WTC11 (cell line): ENCODE measurements at regions not wholly inside any gene's neighbourhood (a gene's known extent, or its start where the extent isn't known, plus 50 kb on each side); places are given as distances from the start of the nearest gene placed in this dataset.

Source experiments
- AR ChIP-seq: fragments of 250-450 bp; sonication (Bioruptor Pico); IDR thresholded peaks from 2 replicates; pipeline ENCODE4 v1.9.0; 2021; ENCODE audit warnings: mild to moderate bottlenecking
- ATF1 ChIP-seq: sonication (generic); formaldehyde crosslinking; IDR thresholded peaks from 2 replicates; pipeline ENCODE4 v1.8.1; 2023; ENCODE audit warnings: mild to moderate bottlenecking, moderate library complexity, missing genetic modification reagents
- ATF6 ChIP-seq: sonication (generic); formaldehyde crosslinking; IDR thresholded peaks from 2 replicates; pipeline ENCODE4 v1.8.1; 2023; ENCODE audit warnings: mild to moderate bottlenecking, missing genetic modification reagents
- NR3C1 ChIP-seq: sonication (generic); formaldehyde crosslinking; conservative IDR thresholded peaks from 2 replicates; pipeline ENCODE4 v1.8.1; 2023; ENCODE audit warnings: low read depth, mild to moderate bottlenecking, missing genetic modification reagents
- TCF7 ChIP-seq: sonication (generic); formaldehyde crosslinking; IDR thresholded peaks from 2 replicates; pipeline ENCODE4 v1.8.0; 2022; ENCODE audit warnings: mild to moderate bottlenecking, low read depth, missing genetic modification reagents, moderate library complexity
- TEAD4 ChIP-seq: sonication (generic); formaldehyde crosslinking; IDR thresholded peaks from 2 replicates; pipeline ENCODE4 v1.8.0; 2022; ENCODE audit warnings: mild to moderate bottlenecking, missing genetic modification reagents
- TF ChIP-seq, protein P1 (sequence below): fragments of 200-600 bp; IDR thresholded peaks from 2 replicates; pipeline ENCODE4 v1.8.0; 2022; ENCODE audit warnings: antibody characterized with exemption

GRCh38 chr3:181796641-181797040 is 84.9 kb downstream of the SOX2 start:
- TF ChIP-seq TEAD4 (CRISPR knock-in tag), result no peak
- TF ChIP-seq, protein P1, sequence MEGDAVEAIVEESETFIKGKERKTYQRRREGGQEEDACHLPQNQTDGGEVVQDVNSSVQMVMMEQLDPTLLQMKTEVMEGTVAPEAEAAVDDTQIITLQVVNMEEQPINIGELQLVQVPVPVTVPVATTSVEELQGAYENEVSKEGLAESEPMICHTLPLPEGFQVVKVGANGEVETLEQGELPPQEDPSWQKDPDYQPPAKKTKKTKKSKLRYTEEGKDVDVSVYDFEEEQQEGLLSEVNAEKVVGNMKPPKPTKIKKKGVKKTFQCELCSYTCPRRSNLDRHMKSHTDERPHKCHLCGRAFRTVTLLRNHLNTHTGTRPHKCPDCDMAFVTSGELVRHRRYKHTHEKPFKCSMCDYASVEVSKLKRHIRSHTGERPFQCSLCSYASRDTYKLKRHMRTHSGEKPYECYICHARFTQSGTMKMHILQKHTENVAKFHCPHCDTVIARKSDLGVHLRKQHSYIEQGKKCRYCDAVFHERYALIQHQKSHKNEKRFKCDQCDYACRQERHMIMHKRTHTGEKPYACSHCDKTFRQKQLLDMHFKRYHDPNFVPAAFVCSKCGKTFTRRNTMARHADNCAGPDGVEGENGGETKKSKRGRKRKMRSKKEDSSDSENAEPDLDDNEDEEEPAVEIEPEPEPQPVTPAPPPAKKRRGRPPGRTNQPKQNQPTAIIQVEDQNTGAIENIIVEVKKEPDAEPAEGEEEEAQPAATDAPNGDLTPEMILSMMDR, result no peak
- no peak for TF ChIP-seq NR3C1 (CRISPR knock-in tag)
- no peak for TF ChIP-seq TCF7
- no peak for TF ChIP-seq ATF1 (CRISPR knock-in tag)
- TF ChIP-seq AR, result no peak
- no peak for TF ChIP-seq ATF6 (CRISPR knock-in tag)
